SJCRH30 (cell line): ENCODE measurements at regions not wholly inside any gene's neighbourhood (a gene's known extent, or its start where the extent isn't known, plus 50 kb on each side); places are given as distances from the start of the nearest gene placed in this dataset.
A peak's percentile ranks its signal among the peaks of the same experiment; 100 is the strongest.

Source experiments
- DNase-seq, 2 experiments: peaks; one replicate each; pipeline ENCODE4 v3.0.0-alpha.2; 2015 to 2020
- H3K27ac ChIP-seq: fragments of 250-450 bp; sonication (Bioruptor Pico); 2 replicates; pipeline ENCODE4 v1.5.1; 2020; ENCODE audit warnings: mild to moderate bottlenecking, moderate library complexity
- H3K27me3 ChIP-seq: fragments of 250-450 bp; sonication (Bioruptor Pico); 2 replicates; pipeline ENCODE4 v1.5.1; 2020; ENCODE audit warnings: mild to moderate bottlenecking, moderate library complexity
- H3K36me3 ChIP-seq: fragments of 250-450 bp; sonication (Bioruptor Pico); 2 replicates; pipeline ENCODE4 v1.5.1; 2020; ENCODE audit warnings: mild to moderate bottlenecking, moderate library complexity
- H3K4me1 ChIP-seq: fragments of 250-450 bp; sonication (Bioruptor Pico); 2 replicates; pipeline ENCODE4 v1.5.1; 2020; ENCODE audit warnings: mild to moderate bottlenecking, moderate library complexity
- H3K4me3 ChIP-seq: fragments of 250-450 bp; sonication (Bioruptor Pico); 2 replicates; pipeline ENCODE4 v1.5.1; 2020; ENCODE audit warnings: mild to moderate bottlenecking, moderate library complexity
- H3K9me3 ChIP-seq: fragments of 250-450 bp; sonication (Bioruptor Pico); replicated peaks from 2 replicates; pipeline ENCODE4 v1.5.1; 2020; ENCODE audit warnings: mild to moderate bottlenecking, moderate library complexity

DNA sequence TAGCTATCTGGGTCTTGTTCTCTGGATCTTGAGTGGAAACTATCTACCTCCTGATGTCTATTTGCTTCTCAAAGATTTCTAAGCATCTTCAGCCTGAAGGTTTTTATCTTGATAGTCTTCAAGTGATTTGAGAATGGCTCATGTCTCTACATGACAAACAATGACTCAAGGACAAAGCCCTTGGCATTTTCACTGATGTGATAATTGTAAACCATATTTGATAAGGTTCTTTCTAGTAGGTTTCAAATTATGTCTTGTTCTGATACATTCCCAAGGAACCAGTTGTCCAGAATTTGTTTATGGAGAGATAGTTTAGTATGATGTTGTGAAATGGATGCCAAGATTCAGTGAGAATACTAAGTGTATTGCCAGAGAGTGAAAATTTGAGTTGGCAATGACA lies 1079.3 kb upstream of the CDH9 start:
- Histone ChIP-seq H3K27me3 (no peaks in the 10 kb centered on the region), H3K27ac (no peak overlapping the region), H3K4me1 (no peaks in the 10 kb centered on the region), H3K4me3 (no peak overlapping the region), H3K36me3 (no peaks in the 10 kb centered on the region), H3K9me3 (no peaks in the 10 kb centered on the region)
- no peak for DNase-seq

DNA sequence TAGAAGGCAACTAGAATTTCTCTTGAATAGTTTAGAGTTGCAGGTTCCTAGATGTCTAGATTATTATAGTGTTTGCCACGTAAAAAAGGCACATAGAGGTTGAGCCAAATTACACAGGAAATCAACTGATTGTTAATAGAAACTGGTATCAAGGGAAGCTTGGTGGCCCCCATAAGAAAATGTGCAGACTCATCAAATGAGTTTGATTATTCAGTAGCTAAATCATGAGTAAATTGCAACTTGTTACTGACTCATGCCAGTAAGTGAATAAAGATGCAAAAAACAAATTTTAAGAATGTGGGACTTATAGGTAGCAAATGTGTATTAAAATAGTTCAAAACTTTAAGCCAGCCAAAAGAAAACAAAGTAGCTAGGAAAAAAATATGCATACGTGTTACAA lies 1078.9 kb upstream of the CDH9 start:
- no peak for DNase-seq
- Histone ChIP-seq H3K36me3 (no peaks in the 10 kb centered on the region), H3K9me3 (no peaks in the 10 kb centered on the region), H3K27me3 (no peaks in the 10 kb centered on the region), H3K4me3 (no peak overlapping the region), H3K27ac (no peak overlapping the region), H3K4me1 (no peaks in the 10 kb centered on the region)

DNA sequence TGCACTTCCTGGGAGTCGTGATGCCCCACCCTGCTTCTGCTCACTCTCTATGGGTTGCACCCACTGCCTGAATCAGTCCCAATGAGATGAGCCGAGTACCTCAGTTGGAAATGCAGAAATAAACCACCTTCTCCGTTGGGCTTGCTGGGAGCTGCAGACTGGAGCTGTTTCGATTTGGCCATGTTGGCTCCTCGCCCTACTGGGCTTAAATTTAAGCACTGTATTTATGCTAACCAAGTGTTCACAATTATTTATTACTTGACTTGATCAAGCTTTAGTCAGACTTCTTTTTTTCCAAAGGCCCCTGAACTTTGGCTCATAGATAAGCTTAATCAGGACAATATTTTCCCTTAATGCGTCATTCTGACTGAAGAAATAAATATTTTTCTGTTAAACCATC lies 1072.4 kb upstream of the CDH9 start:
- DNase-seq = no peak
- H3K4me1 ChIP-seq = no peaks in the 10 kb centered on the region
- no peaks in the 10 kb centered on the region for H3K36me3 ChIP-seq
- H3K9me3 ChIP-seq = no peaks in the 10 kb centered on the region
- no peaks in the 10 kb centered on the region for H3K27me3 ChIP-seq
- H3K4me3 ChIP-seq = no peak overlapping the region
- no peak overlapping the region for H3K27ac ChIP-seq

DNA sequence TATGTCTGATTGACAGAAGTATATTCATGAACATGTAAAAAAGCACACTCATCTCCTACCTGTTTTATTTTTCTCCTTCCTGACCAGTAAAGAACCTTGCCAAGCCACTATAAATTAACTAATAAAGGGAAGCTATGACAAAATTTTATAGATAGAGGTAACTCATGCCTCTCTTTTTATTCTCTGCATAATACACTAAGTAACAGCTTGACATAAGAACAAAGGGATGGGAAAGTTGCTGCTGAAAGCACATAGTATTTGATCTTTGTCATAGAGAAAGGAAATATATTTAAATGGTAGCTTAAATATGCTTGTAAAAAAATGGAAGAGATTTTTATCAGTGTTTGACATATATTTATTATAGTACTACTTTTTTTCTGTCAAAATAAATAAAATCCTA lies 1065.7 kb upstream of the CDH9 start:
- Histone ChIP-seq H3K9me3 (no peaks in the 10 kb centered on the region), H3K27ac (no peak overlapping the region), H3K36me3 (no peaks in the 10 kb centered on the region), H3K4me3 (no peak overlapping the region), H3K4me1 (no peaks in the 10 kb centered on the region), H3K27me3 (no peaks in the 10 kb centered on the region)
- no peak for DNase-seq

- Histone ChIP-seq H3K36me3 (no peaks in the 10 kb centered on the region), H3K4me3 (no peak overlapping the region), H3K9me3 (no peaks in the 10 kb centered on the region), H3K27me3 (no peaks in the 10 kb centered on the region), H3K4me1 (no peaks in the 10 kb centered on the region), H3K27ac (no peak overlapping the region)
- DNase-seq = no peak
These were observed 1045.7 kb upstream of the CDH9 start for GRCh38 chr5:28084069-28084468.

DNA sequence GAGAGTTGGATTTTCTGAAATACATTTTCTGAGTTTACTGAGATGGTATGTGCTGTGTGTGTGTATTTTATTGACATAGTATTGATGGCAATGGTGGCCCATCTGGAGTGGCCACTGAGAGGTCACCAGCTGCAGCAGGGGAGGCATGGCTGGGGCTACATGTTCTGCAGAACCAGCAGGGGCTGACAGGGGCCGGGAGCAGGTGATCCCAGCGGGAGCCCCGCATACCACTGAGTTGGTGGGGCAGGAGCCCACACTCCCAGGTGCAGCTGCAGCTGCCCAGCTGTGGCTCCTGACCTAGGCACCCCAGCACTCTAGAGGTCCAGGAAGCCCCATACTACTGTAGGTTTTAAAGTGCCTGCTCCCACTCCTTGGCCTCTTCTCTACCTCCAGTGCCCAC lies 1044.2 kb upstream of the CDH9 start:
- Histone ChIP-seq H3K36me3 (no peaks in the 10 kb centered on the region), H3K27ac (no peak overlapping the region), H3K4me3 (no peak overlapping the region), H3K4me1 (no peaks in the 10 kb centered on the region), H3K9me3 (no peaks in the 10 kb centered on the region), H3K27me3 (no peaks in the 10 kb centered on the region)
- no peak for DNase-seq

- H3K27ac ChIP-seq = no peak overlapping the region
- DNase-seq = no peak
- H3K27me3 ChIP-seq = no peaks in the 10 kb centered on the region
- no peaks in the 10 kb centered on the region for H3K9me3 ChIP-seq
- H3K36me3 ChIP-seq = no peaks in the 10 kb centered on the region
- H3K4me1 ChIP-seq = no peaks in the 10 kb centered on the region
- H3K4me3 ChIP-seq = no peak overlapping the region
These were observed 1039.2 kb upstream of the CDH9 start for GRCh38 chr5:28077291-28078240.

DNA sequence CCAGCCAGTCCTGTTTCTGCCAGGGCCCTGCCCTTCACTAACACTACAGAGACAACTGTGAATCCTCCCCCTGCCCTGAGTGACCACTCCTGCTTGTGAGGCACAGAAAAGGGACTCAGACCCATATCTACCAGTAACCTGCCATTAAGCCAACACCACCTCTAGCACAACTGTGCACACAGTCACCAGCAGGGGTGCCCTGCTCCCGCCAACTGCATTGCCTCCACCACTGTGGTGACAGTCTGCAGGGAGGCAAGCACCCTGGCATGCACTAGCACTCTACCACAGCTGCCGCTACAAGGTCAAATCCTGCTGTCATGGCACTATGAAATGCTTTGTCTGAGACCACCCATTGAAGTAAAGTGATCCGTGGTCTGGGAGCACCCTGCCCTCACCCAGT lies 1028.5 kb upstream of the CDH9 start:
- H3K27me3 ChIP-seq = no peaks in the 10 kb centered on the region
- H3K4me1 ChIP-seq = no peaks in the 10 kb centered on the region
- no peaks in the 10 kb centered on the region for H3K36me3 ChIP-seq
- no peak overlapping the region for H3K4me3 ChIP-seq
- no peak overlapping the region for H3K27ac ChIP-seq
- DNase-seq = peak in 1 of 2 experiments; percentile 1
- no peaks in the 10 kb centered on the region for H3K9me3 ChIP-seq

DNA sequence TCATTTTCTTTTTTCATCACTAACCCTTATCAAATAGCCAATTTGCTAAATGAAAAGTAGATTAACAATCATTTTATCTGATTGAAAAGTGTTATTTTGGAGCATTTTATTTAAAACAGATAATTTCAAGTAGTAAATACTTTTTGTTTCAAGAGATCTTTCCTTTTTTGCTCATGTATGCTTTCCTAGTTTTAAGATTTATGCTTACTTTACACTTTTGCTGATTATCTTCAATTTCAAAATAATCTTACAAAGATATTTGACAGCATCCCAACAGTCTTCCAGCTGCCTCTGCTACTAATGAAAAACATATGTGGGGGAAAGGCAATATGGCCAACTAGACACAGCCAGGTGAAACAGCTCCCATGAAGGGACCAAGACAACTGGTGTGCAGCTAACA lies 1027.3 kb upstream of the CDH9 start:
- DNase-seq = no peak
- no peaks in the 10 kb centered on the region for H3K36me3 ChIP-seq
- H3K27me3 ChIP-seq = no peaks in the 10 kb centered on the region
- H3K27ac ChIP-seq = no peak overlapping the region
- no peak overlapping the region for H3K4me3 ChIP-seq
- H3K4me1 ChIP-seq = no peaks in the 10 kb centered on the region
- no peaks in the 10 kb centered on the region for H3K9me3 ChIP-seq

DNA sequence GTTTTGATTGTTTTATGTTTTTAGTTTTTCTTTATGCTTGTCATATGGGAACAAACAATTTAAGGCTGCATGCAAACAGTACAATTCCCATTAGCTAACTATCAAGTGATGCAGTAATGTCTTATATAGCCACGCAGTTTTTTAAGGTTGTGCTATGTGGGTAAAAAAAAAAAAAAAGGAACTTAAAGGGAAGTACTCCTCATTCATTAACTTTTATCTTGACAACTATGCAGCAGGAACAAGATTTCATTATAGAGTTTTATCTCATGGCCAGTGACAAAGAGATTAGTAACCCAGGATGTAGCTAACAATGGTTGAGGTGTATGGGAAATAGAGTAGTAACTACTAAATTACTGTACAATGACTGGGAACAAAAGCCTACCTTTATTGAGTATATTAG lies 1008.2 kb upstream of the CDH9 start:
- no peaks in the 10 kb centered on the region for H3K4me1 ChIP-seq

GRCh38 chr5:28027851-28028250 lies 989.5 kb upstream of the CDH9 start:
- no peaks in the 10 kb centered on the region for H3K27me3 ChIP-seq
- H3K4me3 ChIP-seq = no peak overlapping the region
- no peaks in the 10 kb centered on the region for H3K9me3 ChIP-seq
- no peaks in the 10 kb centered on the region for H3K36me3 ChIP-seq
- DNase-seq = no peak
- H3K4me1 ChIP-seq = no peaks in the 10 kb centered on the region
- no peak overlapping the region for H3K27ac ChIP-seq

More for the DNA sequence above, 1008.2 kb upstream of the CDH9 start:
- Histone ChIP-seq H3K27me3 (no peaks in the 10 kb centered on the region), H3K9me3 (no peaks in the 10 kb centered on the region), H3K4me3 (no peak overlapping the region), H3K27ac (no peak overlapping the region), H3K36me3 (no peaks in the 10 kb centered on the region)
- no peak for DNase-seq

DNA sequence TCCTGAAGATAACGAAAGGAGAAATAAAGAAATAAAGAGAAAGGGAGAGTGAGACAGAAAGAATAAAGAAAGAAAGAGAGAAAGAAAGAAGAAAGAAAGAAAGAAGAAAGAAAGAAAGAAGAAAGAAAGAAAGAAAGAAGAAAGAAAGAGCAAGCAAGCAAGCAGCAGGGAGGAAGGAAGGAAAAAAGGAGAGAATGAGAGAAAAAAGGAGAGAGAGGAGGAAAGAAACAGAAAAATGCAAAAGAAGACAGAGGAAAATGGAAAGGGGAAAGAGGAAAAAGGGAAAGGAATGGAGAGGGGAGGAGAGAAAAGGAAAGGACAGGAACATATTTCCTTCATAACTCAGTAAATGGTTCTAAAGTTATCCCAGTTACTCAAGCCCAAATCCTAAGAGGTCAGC lies 978.8 kb upstream of the CDH9 start:
- no peak for DNase-seq
- Histone ChIP-seq H3K4me1 (no peaks in the 10 kb centered on the region), H3K4me3 (no peak overlapping the region), H3K27ac (no peak overlapping the region), H3K9me3 (no peaks in the 10 kb centered on the region), H3K27me3 (no peaks in the 10 kb centered on the region), H3K36me3 (no peaks in the 10 kb centered on the region)

DNA sequence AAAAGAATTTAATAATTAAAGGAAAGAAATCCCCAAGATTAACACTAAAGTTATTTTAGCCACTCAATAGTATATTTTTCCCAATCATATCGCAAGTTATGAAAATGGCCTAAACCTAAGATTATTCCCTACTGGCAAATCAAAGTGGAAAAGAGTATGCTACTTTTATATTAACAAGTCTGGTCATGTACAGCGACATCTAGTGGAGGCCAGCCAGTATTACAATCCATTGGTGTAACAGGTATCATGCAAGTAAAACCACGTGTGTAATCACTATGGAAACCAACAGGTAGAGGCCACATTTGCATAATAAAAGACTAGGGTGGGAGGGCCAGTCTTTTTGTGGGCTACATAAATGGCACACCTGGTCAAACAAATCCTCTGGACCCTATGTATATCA lies 976.4 kb upstream of the CDH9 start:
- Histone ChIP-seq H3K27ac (no peak overlapping the region), H3K36me3 (no peaks in the 10 kb centered on the region), H3K4me3 (no peak overlapping the region), H3K9me3 (no peaks in the 10 kb centered on the region), H3K4me1 (no peaks in the 10 kb centered on the region), H3K27me3 (no peaks in the 10 kb centered on the region)
- peak; percentile 7 to 42 for DNase-seq

- Histone ChIP-seq H3K9me3 (no peaks in the 10 kb centered on the region), H3K4me1 (no peaks in the 10 kb centered on the region), H3K27ac (no peak overlapping the region), H3K4me3 (no peak overlapping the region), H3K36me3 (no peaks in the 10 kb centered on the region), H3K27me3 (no peaks in the 10 kb centered on the region)
- DNase-seq = peak in 1 of 2 experiments; percentile 39
These were observed 974.2 kb upstream of the CDH9 start for GRCh38 chr5:28012538-28012937.

GRCh38 chr5:28009576-28009975 lies 971.2 kb upstream of the CDH9 start:
- Histone ChIP-seq H3K36me3 (no peaks in the 10 kb centered on the region), H3K27me3 (no peaks in the 10 kb centered on the region), H3K27ac (no peak overlapping the region), H3K4me3 (no peak overlapping the region), H3K4me1 (no peaks in the 10 kb centered on the region), H3K9me3 (no peaks in the 10 kb centered on the region)
- DNase-seq = no peak

- Histone ChIP-seq H3K4me1 (no peaks in the 10 kb centered on the region), H3K4me3 (no peak overlapping the region), H3K36me3 (no peaks in the 10 kb centered on the region), H3K9me3 (no peaks in the 10 kb centered on the region), H3K27ac (no peak overlapping the region), H3K27me3 (no peaks in the 10 kb centered on the region)
- DNase-seq = no peak
These were observed 958.3 kb upstream of the CDH9 start for GRCh38 chr5:27996665-27997064.
